GM18520 (cell line): ENCODE measurements at regions not wholly inside any gene's neighbourhood (a gene's known extent, or its start where the extent isn't known, plus 50 kb on each side); places are given as distances from the start of the nearest gene placed in this dataset.

Experiments
- ATAC-seq: cut with Tn5 transposase; IDR thresholded peaks from one replicate; pipeline ENCODE4 v1.9.1; 2021; ENCODE audit not compliant: unreplicated experiment

GRCh38 chr4:45647823-45648222, 476.0 kb downstream of the GABRG1 start:
- ATAC-seq, result no peak

DNA sequence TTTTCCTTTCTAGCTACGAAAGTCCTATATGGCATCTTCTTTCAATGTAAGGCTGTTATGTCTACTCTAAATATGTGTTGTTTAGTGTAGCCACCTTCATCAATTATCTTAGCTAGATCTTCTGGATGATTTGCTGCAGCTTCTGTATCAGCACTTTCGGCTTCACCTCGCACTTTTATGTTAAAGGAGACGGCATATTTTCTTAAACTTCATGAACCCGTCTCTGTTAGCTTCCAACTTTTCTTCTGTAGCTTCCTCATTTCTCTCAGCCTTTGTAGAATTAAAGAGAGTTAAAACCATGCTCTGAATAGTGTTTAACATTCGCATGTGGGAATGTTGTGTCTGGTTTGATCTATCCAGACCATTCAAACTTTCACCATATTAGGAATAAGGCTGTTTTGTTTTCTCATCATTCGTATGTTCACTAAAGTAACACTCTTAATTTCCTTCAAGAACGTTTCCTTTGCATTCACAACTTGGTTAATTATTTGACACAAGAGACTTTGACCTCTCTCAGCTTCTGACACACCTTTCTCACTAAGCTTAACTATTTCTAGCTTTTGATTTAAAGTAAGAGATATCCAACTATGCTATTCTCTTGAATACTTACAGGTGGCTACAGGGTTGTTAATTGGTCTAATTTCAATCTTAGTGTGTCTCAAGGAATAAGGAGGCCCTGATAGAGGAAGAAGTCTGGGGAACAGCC, 476.8 kb downstream of the GABRG1 start:
- no peak for ATAC-seq

- ATAC-seq, result no peak
Measured at GRCh38 chr4:45640281-45640680, 483.6 kb downstream of the GABRG1 start.

DNA sequence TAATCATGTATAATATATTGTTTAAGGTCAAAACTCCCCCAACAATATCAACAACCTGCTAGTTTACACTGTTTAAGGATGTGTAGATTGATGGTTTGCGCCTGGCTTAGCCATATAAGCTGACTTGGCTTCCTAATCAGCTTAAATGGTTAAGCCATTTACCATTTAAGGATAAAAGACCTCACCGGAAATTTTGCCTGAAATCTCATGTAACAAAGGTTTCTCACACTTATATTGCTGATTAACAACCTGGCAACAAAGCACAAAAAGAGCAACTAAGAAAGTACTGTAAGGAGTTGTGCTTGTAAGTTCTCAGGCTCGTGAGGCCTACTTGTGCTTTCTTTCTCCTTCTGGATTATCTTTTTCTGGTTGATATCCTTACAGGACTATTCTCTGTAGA, 485.2 kb downstream of the GABRG1 start:
- no peak for ATAC-seq

GRCh38 chr4:45636175-45636574, 487.7 kb downstream of the GABRG1 start:
- ATAC-seq, result no peak

- no peak for ATAC-seq
Measured at GRCh38 chr4:45629717-45630116, 494.1 kb downstream of the GABRG1 start.

DNA sequence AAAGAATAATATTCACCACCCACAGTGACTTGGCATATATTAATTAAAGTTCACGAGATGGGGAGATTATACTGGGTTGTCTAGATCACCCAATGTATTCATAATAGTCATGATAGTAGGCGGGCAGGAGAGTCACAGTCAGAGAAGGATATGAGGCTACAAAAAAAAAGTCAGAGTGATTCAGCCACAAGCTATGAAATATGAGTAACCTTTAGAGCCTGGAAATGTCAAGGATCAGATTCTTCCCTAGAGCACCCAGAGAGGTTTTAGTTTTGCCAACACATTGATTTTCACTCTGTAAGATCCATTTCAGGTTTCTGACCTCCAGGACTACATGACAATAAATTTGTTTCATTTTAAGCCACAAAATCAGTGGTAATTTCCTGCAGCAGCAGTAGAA, 501.9 kb downstream of the GABRG1 start:
- ATAC-seq, result no peak

DNA sequence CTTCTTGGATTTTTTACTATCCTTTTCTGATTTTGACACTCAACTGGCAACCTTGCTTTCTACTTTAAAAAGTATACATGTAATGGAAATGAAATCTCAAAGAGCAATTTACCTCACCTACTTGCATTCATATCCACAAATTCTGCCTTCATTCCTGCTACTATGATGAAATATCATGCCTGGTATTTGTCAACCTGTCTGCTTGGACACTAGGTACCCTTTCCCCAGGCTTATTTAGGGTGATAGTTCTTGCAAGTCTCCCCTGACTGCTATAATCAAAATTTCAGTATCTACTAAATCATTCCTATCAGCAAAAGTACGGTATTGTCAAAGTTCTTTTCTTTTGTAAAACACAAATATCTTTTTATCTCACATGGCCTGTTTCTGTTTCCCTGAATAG, 503.0 kb downstream of the GABRG1 start:
- no peak for ATAC-seq

DNA sequence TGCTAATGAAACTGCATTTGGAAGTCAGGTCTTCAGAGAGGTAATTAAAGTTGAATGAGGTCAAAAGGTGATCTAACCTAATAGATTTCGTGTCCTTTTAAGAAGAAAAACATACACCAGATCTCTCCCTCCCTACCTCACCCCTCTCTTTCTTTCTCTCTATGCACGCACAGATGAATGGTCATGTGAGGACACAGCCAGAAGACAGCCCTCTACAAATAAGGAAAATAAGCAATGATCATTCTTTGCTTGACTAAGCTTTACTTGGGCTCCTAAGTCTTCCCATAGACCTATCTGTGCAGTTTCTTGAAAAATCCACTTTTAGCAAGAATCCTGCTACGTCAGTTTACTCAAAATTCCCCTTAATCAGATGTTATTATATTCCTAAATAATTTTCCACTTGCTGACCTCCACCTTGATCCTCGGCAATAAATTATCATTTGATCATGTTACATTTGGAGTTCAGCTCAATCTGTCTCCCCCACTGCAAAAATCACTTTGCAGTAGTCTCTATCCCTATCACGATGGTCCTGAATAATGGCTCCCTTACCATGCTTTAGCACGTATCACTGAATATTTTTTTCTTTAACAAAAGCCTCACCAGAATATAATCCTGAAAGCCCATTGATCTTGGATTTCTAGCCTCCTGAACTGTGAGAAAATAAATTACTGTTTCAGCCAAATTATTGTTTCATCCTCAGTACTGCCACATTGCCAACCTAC, 527.3 kb downstream of the GABRG1 start:
- ATAC-seq, result no peak

- no peak for ATAC-seq
Measured at GRCh38 chr4:45580334-45580733, 543.5 kb downstream of the GABRG1 start.

DNA sequence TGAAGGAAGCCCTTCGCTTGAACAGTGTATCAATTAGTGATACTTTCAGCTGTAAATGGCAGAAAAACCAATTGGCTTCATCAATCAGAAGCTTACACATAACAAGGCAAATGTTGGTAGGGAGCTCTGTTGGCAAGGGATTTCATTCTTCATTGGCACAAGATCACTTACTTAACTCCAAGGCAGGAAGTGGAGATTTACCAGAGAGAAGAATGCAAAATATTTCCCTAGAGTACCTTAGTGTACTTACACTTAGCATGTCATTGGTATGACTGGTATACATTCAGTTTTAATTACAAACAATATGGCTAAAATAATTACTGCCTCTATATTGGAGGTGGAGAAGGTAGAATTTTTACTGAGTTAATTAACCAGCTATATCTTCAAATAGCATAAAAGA, 545.0 kb downstream of the GABRG1 start:
- ATAC-seq, result no peak

DNA sequence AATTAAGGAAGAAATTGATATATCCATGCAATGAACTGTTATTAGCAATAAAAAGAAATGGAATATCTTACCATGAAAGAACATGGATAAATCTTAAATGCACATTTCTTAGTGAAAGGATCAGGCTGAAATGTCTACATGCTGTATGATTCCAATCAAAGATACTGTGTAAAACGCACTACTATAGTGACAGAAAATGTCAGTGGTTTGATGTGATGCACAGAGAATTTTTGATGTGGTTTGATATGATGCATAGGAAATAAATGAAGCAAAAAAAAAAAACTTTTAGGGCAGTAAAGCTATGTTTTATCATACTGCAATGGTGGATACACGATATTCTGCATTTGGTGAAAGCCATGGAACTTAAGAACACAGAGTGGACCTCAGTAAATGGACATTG, 547.6 kb downstream of the GABRG1 start:
- ATAC-seq, result no peak

DNA sequence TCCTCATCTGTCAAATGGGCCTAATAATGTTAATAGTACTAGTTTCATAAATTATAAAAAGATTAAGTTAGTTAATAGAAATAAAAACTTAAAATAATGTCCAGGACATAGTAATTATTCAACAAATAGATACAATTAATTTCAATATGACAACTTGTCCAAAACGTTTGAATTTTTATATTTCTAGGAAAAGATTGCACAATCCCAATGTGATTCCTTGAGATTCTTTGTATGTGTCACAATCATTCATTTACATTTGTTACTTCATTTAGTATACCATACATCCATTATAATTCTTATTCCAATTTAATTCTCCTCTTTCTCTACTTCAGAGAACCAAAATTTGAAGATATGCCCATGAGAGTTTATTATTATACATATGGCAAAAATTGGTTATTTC, 554.2 kb downstream of the GABRG1 start:
- no peak for ATAC-seq

- ATAC-seq, result no peak
Measured at GRCh38 chr4:45568694-45569093, 555.2 kb downstream of the GABRG1 start.

GRCh38 chr4:45566896-45567603, 556.8 kb downstream of the GABRG1 start:
- ATAC-seq, result no peak

DNA sequence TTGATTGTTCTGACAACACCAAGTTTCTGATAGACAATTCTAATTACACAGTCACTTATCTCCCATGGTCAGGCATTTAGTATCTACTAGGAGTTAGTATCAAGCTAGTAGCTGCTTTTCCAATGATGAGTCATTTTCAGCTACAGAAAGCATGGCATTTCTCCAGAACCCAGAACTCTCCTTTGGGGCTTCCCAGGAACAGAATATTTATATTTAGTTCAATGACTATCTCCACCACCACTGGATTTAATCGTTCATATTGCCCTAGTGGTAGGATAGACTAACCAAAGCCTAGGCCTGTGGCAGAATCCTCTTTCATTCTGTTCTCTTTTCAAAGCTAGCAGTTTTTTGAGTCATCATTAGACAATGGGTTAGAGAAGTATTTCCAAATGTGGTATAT, 569.4 kb downstream of the GABRG1 start:
- no peak for ATAC-seq

DNA sequence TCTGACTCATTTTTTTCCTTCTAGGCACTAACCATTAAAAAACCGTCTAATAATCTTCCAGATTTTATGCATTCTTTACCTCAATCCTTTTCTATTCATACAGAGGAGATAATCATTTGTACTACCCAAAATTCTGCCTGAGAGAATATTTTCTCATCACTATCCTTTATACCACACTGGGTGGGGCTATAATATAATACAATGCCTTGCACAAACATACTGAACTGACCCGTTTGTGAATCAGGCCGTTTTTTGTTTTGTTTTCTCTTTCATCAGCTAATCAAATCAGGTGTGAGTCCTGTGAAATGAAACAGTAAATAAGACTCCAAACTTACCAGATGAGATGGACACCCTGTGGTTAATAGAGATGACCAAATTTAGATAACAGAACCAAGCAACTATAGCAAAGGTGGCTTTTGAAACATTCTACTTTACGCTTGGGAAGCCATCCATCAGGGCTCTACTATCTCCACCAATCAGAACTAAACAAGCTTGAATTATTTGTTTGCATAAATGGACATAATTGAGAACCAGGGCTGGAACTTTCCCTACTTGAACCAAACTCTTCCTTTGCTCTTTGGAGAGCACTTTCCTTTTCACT, 573.0 kb downstream of the GABRG1 start:
- no peak for ATAC-seq

- no peak for ATAC-seq
Measured at GRCh38 chr4:45539142-45539814, 584.6 kb downstream of the GABRG1 start.

DNA sequence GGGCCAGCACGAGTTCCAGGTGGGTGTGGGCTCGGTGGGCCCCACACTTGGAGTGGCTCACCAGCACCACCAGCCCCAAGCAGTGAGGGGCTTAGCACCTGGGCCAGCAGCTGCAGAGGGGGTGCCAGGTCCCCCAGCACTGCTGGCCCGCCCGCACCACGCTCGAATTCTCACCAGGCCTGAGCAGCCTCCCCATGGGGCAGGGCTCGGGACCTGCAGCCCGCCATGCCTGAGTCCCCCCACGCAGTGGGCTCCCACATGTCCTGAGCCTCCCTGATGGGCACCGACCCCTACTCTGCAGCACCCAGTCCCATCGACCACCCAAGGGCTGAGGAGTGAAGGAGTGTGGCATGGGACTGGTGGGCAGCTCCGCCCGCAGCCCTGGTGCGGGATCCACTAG, 593.4 kb downstream of the GABRG1 start:
- no peak for ATAC-seq

- no peak for ATAC-seq
Measured at GRCh38 chr4:45527160-45527559, 596.7 kb downstream of the GABRG1 start.

- ATAC-seq, result no peak
Measured at GRCh38 chr4:45518832-45519231, 605.0 kb downstream of the GABRG1 start.
